Stomach smooth muscle (tissue), 2 donors: ENCODE measurements at regions not wholly inside any gene's neighbourhood (a gene's known extent, or its start where the extent isn't known, plus 50 kb on each side); places are given as distances from the start of the nearest gene placed in this dataset.

Experiments
- H3K27ac ChIP-seq: one replicate; pipeline ENCODE4 v1.7.0; 2013; ENCODE audit warnings: mild to moderate bottlenecking, low read length, inconsistent platforms
- H3K27me3 ChIP-seq, 2 donors: one replicate each; pipeline ENCODE4 v1.7.0; 2013; ENCODE audit warnings: low read length in 2 of 2; ENCODE audit not compliant: insufficient read depth in 2 of 2, control insufficient read depth in 1 of 2
- H3K36me3 ChIP-seq, 2 donors: one replicate each; pipeline ENCODE4 v1.7.0; 2013; ENCODE audit warnings: low read length in 2 of 2; ENCODE audit not compliant: control insufficient read depth in 2 of 2, insufficient read depth in 2 of 2
- H3K4me1 ChIP-seq: one replicate; pipeline ENCODE4 v1.7.0; 2013; ENCODE audit warnings: low read length; ENCODE audit not compliant: control insufficient read depth, insufficient read depth
- H3K4me3 ChIP-seq, 2 donors: one replicate each; pipeline ENCODE4 v1.7.0; 2013; ENCODE audit warnings: low read length in 2 of 2
- H3K9ac ChIP-seq, 2 donors: one replicate each; pipeline ENCODE4 v1.7.0; 2013; ENCODE audit warnings: low read length in 2 of 2, mild to moderate bottlenecking in 1 of 2
- H3K9me3 ChIP-seq, 2 donors: one replicate each; pipeline ENCODE4 v1.7.0; 2013; ENCODE audit warnings: low read length in 2 of 2; ENCODE audit not compliant: control insufficient read depth in 2 of 2
- donor health status: healthy.
- donor health status: Pancreatic carcinoma.

- Histone ChIP-seq H3K4me1 (no peaks in the 10 kb centered on the region), H3K27ac (no peak overlapping the region), H3K9me3 (no peaks in the 10 kb centered on the region), H3K27me3 (no peaks in the 10 kb centered on the region), H3K36me3 (no peaks in the 10 kb centered on the region), H3K4me3 (no peak overlapping the region), H3K9ac (no peak overlapping the region)
Measured at GRCh38 chr12:9391815-9392214, 183.6 kb upstream of the PZP start.

DNA sequence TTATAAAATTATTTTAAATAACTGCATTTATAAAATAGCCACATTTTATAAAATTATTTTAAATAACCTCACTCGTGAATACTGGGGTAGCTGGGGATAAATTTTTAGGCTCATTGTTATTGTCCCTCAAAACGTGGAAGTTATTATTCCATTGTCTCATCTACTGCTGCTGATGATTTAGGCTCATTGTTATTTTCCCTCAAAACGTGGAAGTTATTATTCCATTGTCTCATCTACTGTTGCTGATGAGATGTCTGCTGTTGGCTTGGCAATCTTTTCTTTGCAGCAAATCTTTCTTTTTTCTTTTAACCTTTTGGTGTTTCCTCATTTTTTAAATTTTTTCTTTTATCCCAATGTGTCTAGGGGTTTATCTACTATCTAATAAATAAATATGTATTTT is 182.6 kb upstream of the PZP start:
- no peak overlapping the region for H3K4me3 ChIP-seq
- no peaks in the 10 kb centered on the region for H3K9me3 ChIP-seq
- H3K27ac ChIP-seq: no peak overlapping the region
- no peaks in the 10 kb centered on the region for H3K4me1 ChIP-seq
- H3K36me3 ChIP-seq: no peaks in the 10 kb centered on the region
- no peaks in the 10 kb centered on the region for H3K27me3 ChIP-seq
- no peak overlapping the region for H3K9ac ChIP-seq

DNA sequence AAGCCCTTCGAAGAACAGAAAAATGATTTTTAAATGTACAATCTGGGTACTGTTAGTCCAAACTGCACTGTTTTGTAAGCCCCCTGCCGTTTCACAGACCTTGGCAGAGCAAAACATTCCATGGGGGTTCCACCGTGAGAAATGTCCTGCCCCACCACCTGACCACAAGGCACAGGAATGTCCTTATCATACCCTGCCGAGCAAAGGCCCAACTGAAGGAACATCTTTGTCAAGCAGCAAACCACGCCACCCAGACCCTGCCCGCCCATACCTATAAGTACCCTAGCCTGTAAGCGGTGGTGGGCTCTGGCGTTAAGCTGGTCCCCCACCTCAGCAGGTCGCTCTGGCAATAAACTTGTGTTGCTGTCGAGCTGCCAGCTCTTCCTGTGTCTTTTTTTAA is 181.6 kb upstream of the PZP start:
- H3K9ac ChIP-seq: no peak overlapping the region
- no peaks in the 10 kb centered on the region for H3K27me3 ChIP-seq
- H3K27ac ChIP-seq: no peak overlapping the region
- H3K4me3 ChIP-seq: no peak overlapping the region
- no peaks in the 10 kb centered on the region for H3K9me3 ChIP-seq
- H3K36me3 ChIP-seq: no peaks in the 10 kb centered on the region
- no peaks in the 10 kb centered on the region for H3K4me1 ChIP-seq

GRCh38 chr12:9388379-9388778 is 180.2 kb upstream of the PZP start:
- Histone ChIP-seq H3K36me3 (no peaks in the 10 kb centered on the region), H3K9ac (no peak overlapping the region), H3K4me1 (no peaks in the 10 kb centered on the region), H3K4me3 (no peak overlapping the region), H3K9me3 (no peaks in the 10 kb centered on the region), H3K27me3 (no peaks in the 10 kb centered on the region), H3K27ac (no peak overlapping the region)

- no peak overlapping the region for H3K27ac ChIP-seq
Measured at GRCh38 chr12:9387450-9387849, 179.3 kb upstream of the PZP start.

DNA sequence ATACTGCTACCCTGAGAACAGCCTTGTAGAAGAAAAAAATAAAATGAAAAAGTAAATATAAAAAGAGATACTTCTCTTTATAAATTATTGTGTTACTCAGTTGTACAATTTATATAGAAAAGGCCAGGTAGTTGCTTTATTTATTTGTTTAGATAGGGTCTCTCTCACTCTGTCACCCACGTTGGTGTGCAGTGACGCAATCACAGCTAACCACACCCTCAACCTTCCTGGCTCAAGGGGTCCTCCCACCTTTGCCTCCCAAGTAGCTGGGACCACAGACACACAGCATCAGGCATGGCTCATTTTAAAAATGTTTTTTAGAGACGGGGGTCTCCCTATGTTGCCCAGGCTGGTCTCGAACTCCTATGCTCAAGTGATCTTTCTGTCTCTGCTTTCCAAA is 175.4 kb upstream of the PZP start:
- H3K4me3 ChIP-seq: no peak overlapping the region

More at GRCh38 chr12:9387450-9387849, 179.3 kb upstream of the PZP start:
- no peak overlapping the region for H3K4me3 ChIP-seq
- no peaks in the 10 kb centered on the region for H3K36me3 ChIP-seq
- no peaks in the 10 kb centered on the region for H3K4me1 ChIP-seq
- no peak overlapping the region for H3K9ac ChIP-seq
- H3K27me3 ChIP-seq: no peaks in the 10 kb centered on the region
- no peaks in the 10 kb centered on the region for H3K9me3 ChIP-seq

DNA sequence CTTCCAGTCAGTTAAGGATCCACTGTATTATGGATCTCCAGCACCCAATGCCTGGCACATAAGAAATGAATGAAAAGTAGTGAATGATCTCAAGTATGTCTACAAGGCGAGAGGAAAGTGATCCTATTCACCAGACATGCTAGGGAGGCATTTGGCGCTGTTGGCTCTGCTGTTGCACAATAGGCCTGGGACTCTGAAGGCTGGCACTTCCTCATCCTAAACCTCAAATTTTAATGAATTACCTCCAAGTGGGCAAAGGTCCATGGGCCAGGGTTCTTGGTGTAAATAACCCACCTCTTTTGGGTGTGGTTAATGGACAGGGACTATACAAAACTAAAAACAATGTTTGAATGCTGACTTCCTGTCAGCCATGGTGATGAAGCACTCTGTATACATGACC is 173.4 kb upstream of the PZP start:
- Histone ChIP-seq H3K9ac (no peak overlapping the region), H3K4me3 (no peak overlapping the region), H3K36me3 (no peaks in the 10 kb centered on the region), H3K4me1 (no peaks in the 10 kb centered on the region), H3K9me3 (no peaks in the 10 kb centered on the region), H3K27ac (no peak overlapping the region), H3K27me3 (peaks cover 0 to 2% of the 10 kb centered on the region in 2 donors)

More for the DNA sequence above, 175.4 kb upstream of the PZP start:
- H3K36me3 ChIP-seq: no peaks in the 10 kb centered on the region
- H3K4me1 ChIP-seq: no peaks in the 10 kb centered on the region
- H3K27ac ChIP-seq: no peak overlapping the region
- H3K9me3 ChIP-seq: no peaks in the 10 kb centered on the region
- H3K9ac ChIP-seq: no peak overlapping the region
- no peaks in the 10 kb centered on the region for H3K27me3 ChIP-seq

- Histone ChIP-seq H3K27ac (no peak overlapping the region), H3K9me3 (no peaks in the 10 kb centered on the region), H3K9ac (no peak overlapping the region), H3K36me3 (no peaks in the 10 kb centered on the region), H3K4me1 (no peaks in the 10 kb centered on the region), H3K4me3 (no peak overlapping the region), H3K27me3 (peaks cover 0 to 2% of the 10 kb centered on the region in 2 donors)
Measured at GRCh38 chr12:9380650-9381049, 172.5 kb upstream of the PZP start.

DNA sequence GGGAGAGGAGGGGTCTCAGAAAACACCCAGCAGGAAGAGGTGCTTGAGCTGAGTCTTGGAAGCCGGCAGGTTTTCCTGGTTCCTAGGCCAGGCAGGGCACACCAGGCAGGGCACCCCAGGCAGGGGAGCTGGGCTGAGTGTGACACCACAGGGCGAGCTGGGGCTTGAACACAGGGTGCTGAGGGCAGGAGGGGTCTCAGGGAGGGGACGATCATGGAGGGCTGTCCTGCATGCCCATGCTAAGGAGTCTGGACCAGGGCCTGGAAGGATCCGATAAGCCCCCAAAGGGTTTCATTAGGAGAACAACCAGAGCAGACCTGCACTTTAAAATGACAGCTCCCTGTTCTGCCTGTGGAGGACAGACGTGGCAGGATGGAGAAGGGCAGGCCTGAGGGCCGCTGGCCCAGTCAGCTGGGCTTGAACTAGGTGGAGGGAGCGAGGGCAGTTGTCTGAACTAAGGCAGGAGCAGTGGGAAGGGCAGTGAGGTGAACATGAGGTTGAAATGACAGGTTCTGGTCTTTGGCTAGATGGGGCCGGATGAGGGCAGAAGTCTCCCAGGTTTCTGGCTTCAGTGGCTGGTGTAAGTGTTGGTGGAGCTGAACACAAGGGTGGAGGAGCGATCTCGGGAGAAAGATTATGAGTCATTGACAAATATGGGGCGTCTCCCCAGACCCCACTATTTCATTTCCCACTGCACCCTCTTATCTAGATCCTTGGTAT is 171.0 kb upstream of the PZP start:
- Histone ChIP-seq H3K4me1 (no peaks in the 10 kb centered on the region), H3K27ac (no peak overlapping the region), H3K9ac (no peak overlapping the region), H3K4me3 (no peak overlapping the region), H3K27me3 (peaks cover 0 to 2% of the 10 kb centered on the region in 2 donors), H3K36me3 (no peaks in the 10 kb centered on the region), H3K9me3 (no peaks in the 10 kb centered on the region)

GRCh38 chr12:9378430-9378835 is 170.2 kb upstream of the PZP start:
- Histone ChIP-seq H3K4me1 (no peaks in the 10 kb centered on the region), H3K9me3 (no peaks in the 10 kb centered on the region), H3K27me3 (peaks cover 0 to 2% of the 10 kb centered on the region in 2 donors), H3K9ac (no peak overlapping the region), H3K36me3 (no peaks in the 10 kb centered on the region), H3K4me3 (no peak overlapping the region), H3K27ac (no peak overlapping the region)

GRCh38 chr12:9372202-9372601 is 164.0 kb upstream of the PZP start:
- H3K9ac ChIP-seq: no peak overlapping the region
- H3K9me3 ChIP-seq: no peaks in the 10 kb centered on the region
- H3K27me3 ChIP-seq: peaks cover 0 to 2% of the 10 kb centered on the region in 2 donors

More at GRCh38 chr12:9372202-9372601, 164.0 kb upstream of the PZP start:
- Histone ChIP-seq H3K27ac (no peak overlapping the region), H3K4me1 (no peaks in the 10 kb centered on the region), H3K4me3 (no peak overlapping the region), H3K36me3 (no peaks in the 10 kb centered on the region)
